Adipocyte (in vitro differentiated cells): ENCODE measurements at regions not wholly inside any gene's neighbourhood (a gene's known extent, or its start where the extent isn't known, plus 50 kb on each side); places are given as distances from the start of the nearest gene placed in this dataset.

Source experiments
- DNase-seq: peaks from one replicate; pipeline ENCODE4 v3.0.0-alpha.2; 2015; ENCODE audit warnings: low read depth
- H3K27me3 ChIP-seq: replicated peaks from 2 replicates; pipeline ENCODE4 v1.7.0; 2013; ENCODE audit warnings: mild to moderate bottlenecking, low read length, moderate library complexity; ENCODE audit not compliant: control insufficient read depth, insufficient read depth
- H3K36me3 ChIP-seq: 2 replicates; pipeline ENCODE4 v1.7.0; 2013; ENCODE audit warnings: low read length, mild to moderate bottlenecking, moderate library complexity; ENCODE audit not compliant: control insufficient read depth, insufficient read depth, severe bottlenecking
- H3K4me1 ChIP-seq: 2 replicates; pipeline ENCODE4 v1.7.0; 2013; ENCODE audit warnings: mild to moderate bottlenecking, low read length, moderate library complexity; ENCODE audit not compliant: control insufficient read depth, insufficient read depth
- H3K4me3 ChIP-seq: 2 replicates; pipeline ENCODE4 v1.7.0; 2013; ENCODE audit warnings: mild to moderate bottlenecking, low read length, moderate library complexity
- H3K9ac ChIP-seq: 2 replicates; pipeline ENCODE4 v1.7.0; 2013; ENCODE audit warnings: mild to moderate bottlenecking, low read length, moderate library complexity
- H3K9me3 ChIP-seq: 2 replicates; pipeline ENCODE4 v1.7.0; 2013; ENCODE audit warnings: mild to moderate bottlenecking, low read length, moderate library complexity; ENCODE audit not compliant: control insufficient read depth

DNA sequence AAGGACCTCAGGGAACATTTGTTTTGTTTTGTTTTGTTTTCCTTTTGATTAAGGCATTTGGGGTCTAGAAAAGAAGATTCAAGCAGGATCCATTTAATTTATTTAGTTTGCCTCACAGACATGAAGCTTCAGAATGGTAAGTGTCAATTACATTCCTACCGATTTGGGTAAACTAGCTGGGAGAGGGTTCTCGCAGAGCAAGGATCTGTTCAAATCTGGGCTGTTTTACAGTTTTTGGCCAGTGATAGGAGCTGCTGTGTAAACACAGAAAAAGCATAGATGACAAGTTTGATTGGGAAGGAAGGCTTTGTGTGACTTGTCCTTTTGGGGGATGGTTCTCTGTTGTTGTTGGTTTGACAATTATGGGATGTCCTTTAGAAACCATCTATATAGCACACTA is 470.3 kb upstream of the WWC1 start:
- H3K27me3 ChIP-seq: peaks cover 30% of the 10 kb centered on the region
- H3K4me1 ChIP-seq: peaks cover 5% of the 10 kb centered on the region
- H3K9ac ChIP-seq: no peak overlapping the region
- peak; percentile 12 for DNase-seq
- H3K9me3 ChIP-seq: no peaks in the 10 kb centered on the region
- H3K36me3 ChIP-seq: no peaks in the 10 kb centered on the region
- H3K4me3 ChIP-seq: no peak overlapping the region

DNA sequence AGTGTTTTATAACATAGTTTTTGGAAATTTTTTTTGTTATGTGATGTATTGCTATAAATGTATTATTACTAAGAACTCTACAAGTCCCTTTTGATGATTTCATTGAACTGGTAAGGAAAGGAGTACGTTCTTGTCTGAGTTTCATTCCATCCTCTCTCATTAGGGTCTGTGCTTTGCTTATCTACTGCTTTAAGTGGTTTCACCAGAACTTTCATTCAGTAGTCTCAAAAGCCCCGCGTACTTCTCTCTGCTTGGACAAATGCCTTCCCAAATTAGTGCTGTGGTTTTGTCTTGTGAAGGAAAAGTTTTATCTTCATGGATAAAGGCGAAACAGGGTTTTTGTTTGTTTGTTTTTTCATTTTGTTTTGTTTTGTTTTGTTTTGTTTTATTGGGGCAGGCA is 469.8 kb upstream of the WWC1 start:
- Histone ChIP-seq H3K27me3 (peaks cover 34% of the 10 kb centered on the region), H3K4me3 (no peak overlapping the region), H3K9ac (no peak overlapping the region), H3K9me3 (no peaks in the 10 kb centered on the region), H3K4me1 (peaks cover 5% of the 10 kb centered on the region), H3K36me3 (no peaks in the 10 kb centered on the region)
- no peak for DNase-seq

DNA sequence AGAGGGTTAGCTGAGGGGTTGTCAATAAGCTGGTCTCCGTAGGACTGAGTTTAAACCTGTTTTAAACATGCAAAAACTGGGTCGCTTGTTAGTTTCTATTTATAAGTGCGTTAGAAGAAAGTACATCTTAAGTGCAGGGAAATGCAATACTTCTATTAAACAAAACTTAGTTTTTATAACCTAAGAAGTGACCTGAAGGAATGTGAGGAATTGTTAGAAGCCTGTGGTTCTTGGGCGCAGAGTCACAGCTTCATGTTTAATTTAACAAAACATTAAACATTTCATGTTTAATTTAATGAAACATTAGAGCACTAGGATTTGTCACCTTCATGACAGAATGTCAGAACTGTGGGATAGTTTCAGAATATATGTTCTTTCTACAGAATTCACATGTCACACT is 469.2 kb upstream of the WWC1 start:
- no peaks in the 10 kb centered on the region for H3K36me3 ChIP-seq

DNA sequence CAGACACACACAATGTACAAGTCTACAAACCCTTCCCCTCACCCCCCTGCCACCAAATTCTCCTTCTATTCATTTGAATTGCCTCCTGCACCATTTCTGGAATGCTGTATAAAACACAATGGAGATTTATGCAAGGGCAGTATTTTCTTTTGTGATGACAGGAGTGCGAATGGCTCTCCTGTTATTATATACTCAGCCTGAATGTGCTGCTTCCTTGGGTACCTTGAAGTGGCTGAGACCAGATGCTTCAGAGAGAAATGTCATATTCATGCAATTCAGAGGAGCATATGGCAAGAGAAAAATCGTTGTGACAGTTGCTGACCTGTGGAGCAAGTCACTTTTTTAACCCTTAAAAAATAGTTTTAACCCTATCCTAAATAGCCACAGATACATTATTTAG is 468.0 kb upstream of the WWC1 start:
- Histone ChIP-seq H3K9me3 (no peaks in the 10 kb centered on the region), H3K27me3 (peaks cover 34% of the 10 kb centered on the region), H3K4me1 (peaks cover 5% of the 10 kb centered on the region), H3K36me3 (no peaks in the 10 kb centered on the region), H3K9ac (no peak overlapping the region), H3K4me3 (no peak overlapping the region)
- no peak for DNase-seq

More for the DNA sequence above, 469.2 kb upstream of the WWC1 start:
- no peak overlapping the region for H3K4me3 ChIP-seq
- H3K9ac ChIP-seq: no peak overlapping the region
- H3K27me3 ChIP-seq: peaks cover 34% of the 10 kb centered on the region
- H3K4me1 ChIP-seq: peaks cover 5% of the 10 kb centered on the region
- peak; percentile 19 for DNase-seq
- no peaks in the 10 kb centered on the region for H3K9me3 ChIP-seq

DNA sequence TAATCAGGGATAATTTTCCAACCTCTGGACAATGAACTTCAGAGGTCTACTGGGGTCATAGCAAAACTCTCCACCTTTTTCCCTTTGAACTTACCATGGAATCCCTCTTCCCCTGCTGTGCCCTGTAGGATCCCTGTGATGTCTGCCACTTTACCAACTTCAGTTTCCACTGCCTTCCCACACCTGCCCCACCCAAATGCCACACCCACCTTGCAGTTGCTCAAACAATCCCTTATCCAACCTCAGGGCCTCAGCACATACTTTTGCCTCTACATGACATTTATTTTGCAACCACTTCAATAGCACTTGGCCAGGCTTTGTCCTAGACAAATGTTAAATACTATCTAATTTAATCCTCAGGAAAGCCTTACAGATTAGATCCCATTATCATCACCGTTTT is 463.7 kb upstream of the WWC1 start:
- H3K9ac ChIP-seq: no peak overlapping the region
- no peaks in the 10 kb centered on the region for H3K36me3 ChIP-seq
- no peak overlapping the region for H3K4me3 ChIP-seq
- no peaks in the 10 kb centered on the region for H3K9me3 ChIP-seq
- DNase-seq: no peak
- H3K4me1 ChIP-seq: no peaks in the 10 kb centered on the region
- H3K27me3 ChIP-seq: peaks cover 29% of the 10 kb centered on the region

DNA sequence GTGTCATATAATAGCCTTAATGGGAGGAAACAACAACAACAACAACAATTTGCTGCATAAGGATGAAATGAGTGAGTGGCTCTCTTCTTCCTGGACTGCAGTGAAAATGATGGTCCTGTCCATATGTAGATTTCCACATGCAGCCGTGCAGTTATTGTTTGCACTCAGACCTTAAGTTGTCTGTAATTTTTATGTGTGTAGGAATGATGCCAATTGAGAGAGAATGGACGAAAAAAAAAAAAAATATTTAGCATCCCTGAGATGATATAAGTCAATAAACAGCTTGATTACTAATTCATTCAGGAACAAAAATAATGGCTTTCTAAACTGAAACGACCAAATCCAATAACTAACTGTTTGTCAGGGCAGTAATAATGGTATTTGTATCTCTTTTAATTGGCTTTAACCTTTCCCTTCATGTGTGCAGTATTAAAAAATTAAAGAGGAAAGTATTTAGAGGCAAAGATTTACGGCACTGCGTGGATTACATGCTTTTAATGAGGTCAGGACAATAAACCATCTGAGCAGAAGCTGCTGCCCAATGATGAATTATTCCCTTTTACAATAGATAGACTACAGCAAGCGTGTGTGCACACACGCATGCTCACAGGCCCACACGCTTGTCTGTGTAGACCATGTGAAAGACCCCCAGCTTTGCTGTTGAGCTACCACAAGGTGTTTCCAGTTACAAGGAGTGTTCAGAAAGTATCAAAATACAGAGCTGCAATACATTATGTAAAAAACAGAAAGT is 459.5 kb upstream of the WWC1 start:
- H3K4me3 ChIP-seq: no peak overlapping the region
- H3K36me3 ChIP-seq: no peaks in the 10 kb centered on the region
- no peak for DNase-seq
- peaks cover 7% of the 10 kb centered on the region for H3K4me1 ChIP-seq
- H3K27me3 ChIP-seq: peaks cover 4% of the 10 kb centered on the region
- no peak overlapping the region for H3K9ac ChIP-seq
- H3K9me3 ChIP-seq: no peaks in the 10 kb centered on the region

DNA sequence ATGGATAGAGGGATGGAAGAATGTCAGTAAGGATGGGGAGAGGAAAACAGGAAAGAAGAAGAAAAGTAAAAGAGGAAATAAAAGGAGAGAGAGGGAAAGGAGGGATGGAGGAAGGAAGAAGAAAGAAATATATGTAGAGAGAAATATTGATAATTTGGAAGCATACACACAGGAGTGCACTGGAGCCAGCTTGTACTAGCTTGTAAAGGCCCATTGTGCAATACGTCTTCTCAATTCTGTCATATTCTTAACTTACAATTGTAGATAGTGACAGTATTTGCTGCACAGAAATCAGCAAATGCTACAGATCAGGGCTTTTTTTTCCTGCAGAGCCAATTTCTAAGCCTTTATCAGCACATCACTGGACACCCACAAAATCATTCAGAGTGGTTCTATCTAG is 458.8 kb upstream of the WWC1 start:
- Histone ChIP-seq H3K36me3 (no peaks in the 10 kb centered on the region), H3K4me3 (no peak overlapping the region), H3K9me3 (no peaks in the 10 kb centered on the region), H3K9ac (no peak overlapping the region), H3K27me3 (peaks cover 4% of the 10 kb centered on the region), H3K4me1 (peaks cover 7% of the 10 kb centered on the region)
- no peak for DNase-seq

DNA sequence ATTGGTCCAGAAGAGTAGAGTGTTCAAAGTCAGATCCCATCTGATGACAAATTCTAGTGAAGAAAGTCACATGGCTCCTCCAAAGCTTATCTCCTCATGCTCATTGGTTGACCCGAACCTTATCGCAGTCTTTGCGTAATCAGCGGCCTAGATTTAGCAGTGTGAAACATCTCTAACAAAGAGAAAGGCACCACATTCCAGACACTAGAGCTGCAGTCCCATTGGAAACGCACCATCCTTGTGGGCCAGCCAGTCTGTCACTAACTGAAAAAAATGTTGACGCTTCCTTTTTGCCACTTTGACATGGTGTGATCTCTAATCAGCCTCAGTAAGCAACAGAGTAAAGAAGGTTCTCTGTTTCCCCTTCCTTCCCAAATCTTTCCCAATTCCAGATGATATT is 458.0 kb upstream of the WWC1 start:
- DNase-seq: no peak
- Histone ChIP-seq H3K27me3 (peaks cover 4% of the 10 kb centered on the region), H3K4me3 (no peak overlapping the region), H3K9me3 (no peaks in the 10 kb centered on the region), H3K36me3 (no peaks in the 10 kb centered on the region), H3K4me1 (peaks cover 7% of the 10 kb centered on the region), H3K9ac (no peak overlapping the region)

DNA sequence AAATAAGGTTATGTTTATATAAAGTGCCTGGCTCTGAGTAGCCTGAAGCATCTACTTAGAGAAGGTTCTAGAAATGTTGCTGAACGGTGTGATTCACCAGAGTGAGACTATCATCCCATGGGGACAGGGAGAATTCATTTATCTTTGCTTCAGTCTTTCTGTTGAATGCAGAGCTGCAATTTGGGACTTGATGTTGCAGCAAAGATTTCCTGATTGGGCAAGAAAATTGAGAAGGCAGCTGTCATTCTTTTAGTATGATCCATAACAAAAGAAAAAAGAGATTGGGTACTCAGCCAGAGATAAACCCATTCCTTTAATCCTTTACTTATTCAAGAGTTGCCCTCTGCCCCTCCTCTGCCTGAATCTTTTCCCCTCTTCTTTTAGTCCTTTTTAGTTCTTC is 456.3 kb upstream of the WWC1 start:
- Histone ChIP-seq H3K36me3 (no peaks in the 10 kb centered on the region), H3K4me1 (peaks cover 7% of the 10 kb centered on the region), H3K4me3 (peak overlapping the region; percentile 9), H3K9ac (no peak overlapping the region), H3K9me3 (no peaks in the 10 kb centered on the region), H3K27me3 (peaks cover 4% of the 10 kb centered on the region)
- peak; percentile 51 for DNase-seq

DNA sequence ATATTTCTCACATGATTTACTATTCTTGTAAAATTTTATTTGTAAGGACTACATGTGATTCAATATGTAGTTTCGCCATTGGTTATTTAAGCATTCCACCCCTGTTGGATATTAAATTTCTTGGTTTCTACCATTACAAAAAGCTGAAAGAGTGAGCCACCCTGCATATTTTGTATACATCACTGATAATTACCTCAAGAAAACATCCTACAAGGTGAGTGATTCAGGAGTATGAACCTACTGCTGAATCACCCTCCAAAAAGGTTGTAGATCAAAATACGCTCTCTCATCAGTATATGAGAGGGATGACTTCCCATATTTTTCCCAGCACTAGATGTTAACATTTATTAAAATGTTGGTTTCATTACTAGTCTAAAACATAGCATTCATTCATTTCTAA is 454.3 kb upstream of the WWC1 start:
- Histone ChIP-seq H3K36me3 (no peaks in the 10 kb centered on the region), H3K9me3 (no peaks in the 10 kb centered on the region), H3K9ac (no peak overlapping the region), H3K4me1 (peaks cover 7% of the 10 kb centered on the region), H3K27me3 (peaks cover 3% of the 10 kb centered on the region), H3K4me3 (no peak overlapping the region)
- no peak for DNase-seq

DNA sequence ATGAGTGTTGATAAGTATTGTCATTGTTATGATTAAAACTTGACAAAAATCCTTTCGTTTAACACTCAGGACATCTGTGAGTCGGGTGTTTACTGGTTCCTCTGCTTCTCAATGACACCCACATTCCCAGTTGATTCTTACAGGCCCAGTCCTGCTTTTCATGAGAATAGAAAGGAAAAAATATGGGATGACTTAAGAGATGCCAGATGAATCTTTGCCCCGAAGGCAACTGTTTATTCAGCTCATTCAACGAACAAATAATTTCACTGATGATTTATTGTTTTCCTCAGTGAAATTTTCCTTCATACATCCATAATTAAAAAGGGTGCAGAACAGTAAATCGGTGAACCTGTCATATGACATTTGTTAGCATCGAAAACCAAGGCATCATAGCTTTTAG is 452.4 kb upstream of the WWC1 start:
- Histone ChIP-seq H3K27me3 (peaks cover 3% of the 10 kb centered on the region), H3K4me1 (peaks cover 7% of the 10 kb centered on the region), H3K36me3 (no peaks in the 10 kb centered on the region), H3K4me3 (no peak overlapping the region), H3K9ac (no peak overlapping the region), H3K9me3 (no peaks in the 10 kb centered on the region)
- no peak for DNase-seq

DNA sequence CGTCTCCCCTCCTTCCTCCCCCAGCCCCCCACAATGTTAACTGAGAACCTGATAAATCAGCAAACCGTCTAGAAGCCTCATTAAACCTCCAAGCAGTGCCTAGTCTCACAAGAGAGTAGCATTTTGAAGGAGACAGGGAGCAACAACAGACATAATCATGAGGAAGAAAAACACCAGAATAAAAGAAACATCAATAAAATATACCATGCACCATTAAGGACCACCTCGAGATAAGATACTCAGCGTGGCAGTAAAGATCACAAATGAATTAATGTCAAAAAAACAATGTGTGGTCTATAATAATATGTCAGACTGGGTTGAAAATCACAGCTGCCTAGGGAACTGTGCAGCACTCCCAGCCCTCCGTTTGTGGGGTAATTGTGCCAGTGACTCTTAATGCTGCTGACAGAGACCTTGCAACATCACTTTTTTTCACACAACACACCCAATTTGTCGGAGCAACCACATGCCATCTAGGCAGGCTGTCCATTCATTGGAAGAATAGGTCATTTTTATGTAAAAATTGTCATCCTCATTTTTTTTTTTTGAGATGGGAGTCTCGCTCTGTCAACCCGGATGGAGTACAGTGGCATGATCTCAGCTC is 450.8 kb upstream of the WWC1 start:
- no peaks in the 10 kb centered on the region for H3K36me3 ChIP-seq
- H3K4me3 ChIP-seq: no peak overlapping the region
- no peaks in the 10 kb centered on the region for H3K4me1 ChIP-seq
- H3K9me3 ChIP-seq: no peaks in the 10 kb centered on the region
- H3K9ac ChIP-seq: no peak overlapping the region
- peaks cover 3% of the 10 kb centered on the region for H3K27me3 ChIP-seq
- no peak for DNase-seq
